ENCODE measurements at regions not wholly inside any gene's neighbourhood (a gene's known extent, or its start where the extent isn't known, plus 50 kb on each side); places are given as distances from the start of the nearest gene placed in this dataset.

GRCh38 chr14:84112589-84112988 lies 1417.4 kb upstream of the FLRT2 start:
- no peak overlapping the region for H3K4me3 ChIP-seq (replicated peaks; ENCODE audit: low read depth, low read length)
- TF ChIP-seq, protein P1, sequence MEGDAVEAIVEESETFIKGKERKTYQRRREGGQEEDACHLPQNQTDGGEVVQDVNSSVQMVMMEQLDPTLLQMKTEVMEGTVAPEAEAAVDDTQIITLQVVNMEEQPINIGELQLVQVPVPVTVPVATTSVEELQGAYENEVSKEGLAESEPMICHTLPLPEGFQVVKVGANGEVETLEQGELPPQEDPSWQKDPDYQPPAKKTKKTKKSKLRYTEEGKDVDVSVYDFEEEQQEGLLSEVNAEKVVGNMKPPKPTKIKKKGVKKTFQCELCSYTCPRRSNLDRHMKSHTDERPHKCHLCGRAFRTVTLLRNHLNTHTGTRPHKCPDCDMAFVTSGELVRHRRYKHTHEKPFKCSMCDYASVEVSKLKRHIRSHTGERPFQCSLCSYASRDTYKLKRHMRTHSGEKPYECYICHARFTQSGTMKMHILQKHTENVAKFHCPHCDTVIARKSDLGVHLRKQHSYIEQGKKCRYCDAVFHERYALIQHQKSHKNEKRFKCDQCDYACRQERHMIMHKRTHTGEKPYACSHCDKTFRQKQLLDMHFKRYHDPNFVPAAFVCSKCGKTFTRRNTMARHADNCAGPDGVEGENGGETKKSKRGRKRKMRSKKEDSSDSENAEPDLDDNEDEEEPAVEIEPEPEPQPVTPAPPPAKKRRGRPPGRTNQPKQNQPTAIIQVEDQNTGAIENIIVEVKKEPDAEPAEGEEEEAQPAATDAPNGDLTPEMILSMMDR (IDR thresholded peaks at IDR 0.05; ENCODE audit: low read length, missing control alignments), result no peak
- DNase-seq (ENCODE audit: low read depth), result peak; percentile 35

DNA sequence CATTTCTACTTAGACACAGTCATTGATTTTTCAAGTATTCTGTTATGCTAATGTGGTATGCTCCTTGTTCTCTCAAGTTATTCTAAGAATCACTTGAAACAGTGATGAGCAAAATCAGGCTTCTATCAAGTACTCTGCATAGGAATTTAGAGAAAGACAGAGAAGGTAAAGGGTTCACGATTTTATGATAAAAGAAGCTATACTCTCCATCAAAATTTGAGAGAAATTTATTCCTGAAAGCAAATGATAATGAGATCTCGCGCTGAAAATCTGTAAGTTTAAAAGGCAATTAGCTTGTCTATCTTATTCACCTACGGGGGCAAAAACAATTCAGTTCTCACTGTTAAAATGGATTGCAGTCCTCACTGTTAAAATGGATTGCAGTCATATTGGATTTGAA lies 1404.3 kb upstream of the FLRT2 start:
- H3K4me3 ChIP-seq (replicated peaks; ENCODE audit: low read depth, low read length), result no peak overlapping the region
- TF ChIP-seq, protein P1 (IDR thresholded peaks at IDR 0.05; ENCODE audit: low read length, missing control alignments), result no peak

GRCh38 chr14:84127495-84127894 lies 1402.4 kb upstream of the FLRT2 start:
- TF ChIP-seq, protein P1 (IDR thresholded peaks at IDR 0.05; ENCODE audit: low read length, missing control alignments), result no peak
- DNase-seq (ENCODE audit: low read depth), result no peak
- H3K4me3 ChIP-seq (replicated peaks; ENCODE audit: low read depth, low read length), result no peak overlapping the region

More for the DNA sequence above, 1404.3 kb upstream of the FLRT2 start:
- DNase-seq (ENCODE audit: low read depth), result no peak

- peak; percentile 26 for DNase-seq (ENCODE audit: low read depth)
- TF ChIP-seq, protein P1 (IDR thresholded peaks at IDR 0.05; ENCODE audit: low read length, missing control alignments), result no peak
- no peak overlapping the region for H3K4me3 ChIP-seq (replicated peaks; ENCODE audit: low read depth, low read length)
These were observed 1401.9 kb upstream of the FLRT2 start for GRCh38 chr14:84128050-84128449.

- no peak for DNase-seq (ENCODE audit: low read depth)
- TF ChIP-seq, protein P1 (IDR thresholded peaks at IDR 0.05; ENCODE audit: low read length, missing control alignments), result no peak
- H3K4me3 ChIP-seq (replicated peaks; ENCODE audit: low read depth, low read length), result no peak overlapping the region
These were observed 1400.9 kb upstream of the FLRT2 start for GRCh38 chr14:84129007-84129406.

DNA sequence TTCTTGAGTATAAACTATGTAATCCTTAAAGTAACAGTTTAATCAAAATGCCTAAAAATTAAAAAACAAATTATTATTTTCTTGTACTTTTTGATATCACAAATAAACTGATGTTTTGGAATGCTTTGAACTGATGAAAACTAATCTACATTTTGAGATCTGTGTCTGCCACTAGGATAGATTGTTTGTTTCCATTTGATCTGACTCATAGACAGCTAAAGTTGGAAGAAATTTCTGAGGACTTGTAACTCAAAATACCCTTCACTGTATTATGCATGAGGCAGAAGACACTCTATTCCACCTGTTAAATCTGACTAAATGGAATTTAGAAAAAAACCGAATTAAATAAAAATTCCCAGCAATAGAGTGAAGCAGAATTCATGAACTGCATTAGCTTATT lies 1400.0 kb upstream of the FLRT2 start:
- DNase-seq (ENCODE audit: low read depth), result no peak
- TF ChIP-seq, protein P1 (IDR thresholded peaks at IDR 0.05; ENCODE audit: low read length, missing control alignments), result no peak
- H3K4me3 ChIP-seq (replicated peaks; ENCODE audit: low read depth, low read length), result no peak overlapping the region

GRCh38 chr14:84131924-84132323 lies 1398.0 kb upstream of the FLRT2 start:
- no peak for DNase-seq (ENCODE audit: low read depth)
- H3K4me3 ChIP-seq (replicated peaks; ENCODE audit: low read depth, low read length), result no peak overlapping the region
- TF ChIP-seq, protein P1 (IDR thresholded peaks at IDR 0.05; ENCODE audit: low read length, missing control alignments), result no peak

Data from fibroblast of pulmonary artery (primary cell).